K562 (cell line): ENCODE measurements at regions not wholly inside any gene's neighbourhood (a gene's known extent, or its start where the extent isn't known, plus 50 kb on each side); places are given as distances from the start of the nearest gene placed in this dataset.

Source experiments
- ELF1 ChIP-seq: fragments of 200-800 bp; sonication (Bioruptor generic); IDR thresholded peaks from 2 replicates; pipeline ENCODE4 v1.6.1; 2016; ENCODE audit warnings: missing genetic modification characterization, missing compliant biosample characterization
- FOXP1 ChIP-seq: sonication (generic); formaldehyde crosslinking; IDR thresholded peaks from 2 replicates; pipeline ENCODE4 v1.8.0; 2022; ENCODE audit warnings: mild to moderate bottlenecking, missing genetic modification reagents
- HIVEP1 ChIP-seq: fragments of 250-450 bp; sonication (Bioruptor Pico); IDR thresholded peaks from 2 replicates; pipeline ENCODE4 v1.4.0; 2020; ENCODE audit warnings: mild to moderate bottlenecking
- TF ChIP-seq, protein P1 (sequence below): sonication (generic); formaldehyde crosslinking; IDR thresholded peaks from 2 replicates; pipeline ENCODE4 v1.8.1; 2023; ENCODE audit warnings: mild to moderate bottlenecking, missing genetic modification reagents
- TF ChIP-seq, protein P2 (sequence below), 3 experiments: IDR thresholded peaks in 2 of 3; conservative IDR thresholded peaks in 1 of 3; 2 replicates each; pipeline ENCODE4 v1.5.1; 2011 to 2012; ENCODE audit warnings: low read length in 3 of 3, mild to moderate bottlenecking in 3 of 3, control low read depth in 2 of 3, improper control_type of control experiment in 1 of 3, inconsistent platforms in 1 of 3, low read depth in 1 of 3, mixed read lengths in 1 of 3, moderate library complexity in 1 of 3; ENCODE audit not compliant: insufficient read depth in 2 of 3

DNA sequence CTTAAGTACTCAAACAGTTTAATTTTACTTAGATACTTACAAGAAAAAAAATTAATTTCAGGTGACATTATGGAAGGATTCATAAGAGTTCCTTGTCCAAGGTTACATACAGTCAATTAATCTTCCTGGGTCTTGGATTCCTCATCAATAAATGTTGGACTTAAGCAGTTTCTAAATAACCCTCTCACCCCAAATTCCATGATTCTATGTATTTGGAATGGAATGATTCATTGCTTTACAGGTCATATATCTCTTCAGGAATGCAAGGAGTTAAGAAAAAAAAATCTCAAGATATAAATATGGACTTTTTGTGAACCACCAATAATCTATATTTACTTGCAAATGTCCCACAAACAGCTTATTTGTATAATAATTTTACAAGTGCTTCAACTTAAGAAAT, 84.2 kb upstream of the BMP4 start:
- TF ChIP-seq ELF1 (tag) = no peak
- TF ChIP-seq, protein P1, sequence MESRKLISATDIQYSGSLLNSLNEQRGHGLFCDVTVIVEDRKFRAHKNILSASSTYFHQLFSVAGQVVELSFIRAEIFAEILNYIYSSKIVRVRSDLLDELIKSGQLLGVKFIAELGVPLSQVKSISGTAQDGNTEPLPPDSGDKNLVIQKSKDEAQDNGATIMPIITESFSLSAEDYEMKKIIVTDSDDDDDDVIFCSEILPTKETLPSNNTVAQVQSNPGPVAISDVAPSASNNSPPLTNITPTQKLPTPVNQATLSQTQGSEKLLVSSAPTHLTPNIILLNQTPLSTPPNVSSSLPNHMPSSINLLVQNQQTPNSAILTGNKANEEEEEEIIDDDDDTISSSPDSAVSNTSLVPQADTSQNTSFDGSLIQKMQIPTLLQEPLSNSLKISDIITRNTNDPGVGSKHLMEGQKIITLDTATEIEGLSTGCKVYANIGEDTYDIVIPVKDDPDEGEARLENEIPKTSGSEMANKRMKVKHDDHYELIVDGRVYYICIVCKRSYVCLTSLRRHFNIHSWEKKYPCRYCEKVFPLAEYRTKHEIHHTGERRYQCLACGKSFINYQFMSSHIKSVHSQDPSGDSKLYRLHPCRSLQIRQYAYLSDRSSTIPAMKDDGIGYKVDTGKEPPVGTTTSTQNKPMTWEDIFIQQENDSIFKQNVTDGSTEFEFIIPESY (CRISPR knock-in tag) = no peak
- TF ChIP-seq FOXP1 (CRISPR knock-in tag) = no peak
- TF ChIP-seq, protein P2, sequence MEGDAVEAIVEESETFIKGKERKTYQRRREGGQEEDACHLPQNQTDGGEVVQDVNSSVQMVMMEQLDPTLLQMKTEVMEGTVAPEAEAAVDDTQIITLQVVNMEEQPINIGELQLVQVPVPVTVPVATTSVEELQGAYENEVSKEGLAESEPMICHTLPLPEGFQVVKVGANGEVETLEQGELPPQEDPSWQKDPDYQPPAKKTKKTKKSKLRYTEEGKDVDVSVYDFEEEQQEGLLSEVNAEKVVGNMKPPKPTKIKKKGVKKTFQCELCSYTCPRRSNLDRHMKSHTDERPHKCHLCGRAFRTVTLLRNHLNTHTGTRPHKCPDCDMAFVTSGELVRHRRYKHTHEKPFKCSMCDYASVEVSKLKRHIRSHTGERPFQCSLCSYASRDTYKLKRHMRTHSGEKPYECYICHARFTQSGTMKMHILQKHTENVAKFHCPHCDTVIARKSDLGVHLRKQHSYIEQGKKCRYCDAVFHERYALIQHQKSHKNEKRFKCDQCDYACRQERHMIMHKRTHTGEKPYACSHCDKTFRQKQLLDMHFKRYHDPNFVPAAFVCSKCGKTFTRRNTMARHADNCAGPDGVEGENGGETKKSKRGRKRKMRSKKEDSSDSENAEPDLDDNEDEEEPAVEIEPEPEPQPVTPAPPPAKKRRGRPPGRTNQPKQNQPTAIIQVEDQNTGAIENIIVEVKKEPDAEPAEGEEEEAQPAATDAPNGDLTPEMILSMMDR (IDR thresholded peaks at IDR 0.05 in 2 of 3, conservative IDR thresholded peaks at IDR 0.05 in 1 of 3; ENCODE audit: insufficient read depth in 2 of 3, low read depth in 1 of 3, low read length in 3 of 3) = no peak
- no peak for TF ChIP-seq HIVEP1 (CRISPR knock-in tag)
